Trophoblast cell (in vitro differentiated cells and primary cell): ENCODE measurements at regions not wholly inside any gene's neighbourhood (a gene's known extent, or its start where the extent isn't known, plus 50 kb on each side); places are given as distances from the start of the nearest gene placed in this dataset.

Experiments used
- DNase-seq, 2 donors: peaks; one replicate each; pipeline ENCODE4 v3.0.0-alpha.2; 2016
- H2AFZ ChIP-seq: 2 replicates; pipeline ENCODE4 v1.6.1; 2013; ENCODE audit warnings: low read length, moderate library complexity, mild to moderate bottlenecking; ENCODE audit not compliant: insufficient read depth, poor library complexity
- H2AK5ac ChIP-seq: 2 replicates; pipeline ENCODE4 v1.6.1; 2013; ENCODE audit warnings: mild to moderate bottlenecking, low read length
- H2BK120ac ChIP-seq: 2 replicates; pipeline ENCODE4 v1.6.1; 2013; ENCODE audit warnings: low read length, mild to moderate bottlenecking, moderate library complexity; ENCODE audit not compliant: insufficient read depth, poor library complexity
- H2BK12ac ChIP-seq: 2 replicates; pipeline ENCODE4 v1.6.1; 2013; ENCODE audit warnings: mild to moderate bottlenecking, low read length, moderate library complexity
- H2BK5ac ChIP-seq: 2 replicates; pipeline ENCODE4 v1.6.1; 2013; ENCODE audit warnings: low read length, low read depth, moderate library complexity, mild to moderate bottlenecking; ENCODE audit not compliant: poor library complexity
- H3K14ac ChIP-seq: 2 replicates; pipeline ENCODE4 v1.6.1; 2013; ENCODE audit warnings: mild to moderate bottlenecking, low read length
- H3K18ac ChIP-seq: 2 replicates; pipeline ENCODE4 v1.6.1; 2013; ENCODE audit warnings: mild to moderate bottlenecking, low read length
- H3K23ac ChIP-seq: 2 replicates; pipeline ENCODE4 v1.6.1; 2013; ENCODE audit warnings: low read length
- H3K27ac ChIP-seq: 2 replicates; pipeline ENCODE4 v1.5.1; 2013; ENCODE audit warnings: low read depth, mild to moderate bottlenecking, inconsistent platforms, low read length, moderate library complexity
- H3K27me3 ChIP-seq: 2 replicates; pipeline ENCODE4 v1.6.1; 2013; ENCODE audit warnings: inconsistent platforms, mild to moderate bottlenecking, low read length, moderate library complexity; ENCODE audit not compliant: insufficient read depth
- H3K36me3 ChIP-seq, 2 experiments: 1 replicate in 1 of 2; 2 replicates in 1 of 2; pipeline ENCODE4 v1.6.1; 2013; ENCODE audit warnings: low read length in 2 of 2, mild to moderate bottlenecking in 2 of 2, moderate library complexity in 1 of 2; ENCODE audit not compliant: insufficient read depth in 2 of 2, control insufficient read depth in 1 of 2
- H3K4ac ChIP-seq: 2 replicates; pipeline ENCODE4 v1.6.1; 2013; ENCODE audit warnings: low read depth, mild to moderate bottlenecking, low read length, moderate library complexity
- H3K4me1 ChIP-seq, 2 experiments: 1 replicate in 1 of 2; 2 replicates in 1 of 2; pipeline ENCODE4 v1.6.1; 2013; ENCODE audit warnings: low read length in 2 of 2, mild to moderate bottlenecking in 2 of 2, moderate library complexity in 1 of 2; ENCODE audit not compliant: insufficient read depth in 2 of 2, control insufficient read depth in 1 of 2
- H3K4me2 ChIP-seq: 2 replicates; pipeline ENCODE4 v1.6.1; 2013; ENCODE audit warnings: inconsistent platforms, mild to moderate bottlenecking, low read length, moderate library complexity
- H3K4me3 ChIP-seq: 2 replicates; pipeline ENCODE4 v1.5.1; 2013; ENCODE audit warnings: mild to moderate bottlenecking, low read depth, low read length, inconsistent platforms
- H3K79me1 ChIP-seq: one replicate; pipeline ENCODE4 v1.6.1; 2013; ENCODE audit warnings: low read length
- H3K79me2 ChIP-seq: 2 replicates; pipeline ENCODE4 v1.6.1; 2013; ENCODE audit warnings: low read length, mild to moderate bottlenecking; ENCODE audit not compliant: control insufficient read depth, insufficient read depth, poor library complexity
- H3K9ac ChIP-seq: 2 replicates; pipeline ENCODE4 v1.6.1; 2013; ENCODE audit warnings: mild to moderate bottlenecking, low read length
- H3K9me3 ChIP-seq: 2 replicates; pipeline ENCODE4 v1.6.1; 2013; ENCODE audit warnings: low read depth, mild to moderate bottlenecking, control low read depth, inconsistent platforms, low read length; ENCODE audit not compliant: insufficient read depth
- H4K12ac ChIP-seq: 2 replicates; pipeline ENCODE4 v1.6.1; 2013; ENCODE audit warnings: low read depth, mild to moderate bottlenecking, low read length, moderate library complexity
- H4K8ac ChIP-seq: 2 replicates; pipeline ENCODE4 v1.6.1; 2013; ENCODE audit warnings: low read depth, mild to moderate bottlenecking, low read length, moderate library complexity
- H4K91ac ChIP-seq: one replicate; pipeline ENCODE4 v1.6.1; 2013; ENCODE audit warnings: low read depth, mild to moderate bottlenecking, low read length, moderate library complexity
- WGBS: extraction: QIAGEN DNeasy Blood & Tissue Kit; methylation state at CpG from one replicate; pipeline ENCODE4 v1.1.7; 2013; ENCODE audit warnings: missing lambda C conversion rate; ENCODE audit not compliant: insufficient read length, insufficient coverage; ENCODE audit errors: extremely low coverage; 5-methylcytosine and 5-hydroxymethylcytosine counted together

DNA sequence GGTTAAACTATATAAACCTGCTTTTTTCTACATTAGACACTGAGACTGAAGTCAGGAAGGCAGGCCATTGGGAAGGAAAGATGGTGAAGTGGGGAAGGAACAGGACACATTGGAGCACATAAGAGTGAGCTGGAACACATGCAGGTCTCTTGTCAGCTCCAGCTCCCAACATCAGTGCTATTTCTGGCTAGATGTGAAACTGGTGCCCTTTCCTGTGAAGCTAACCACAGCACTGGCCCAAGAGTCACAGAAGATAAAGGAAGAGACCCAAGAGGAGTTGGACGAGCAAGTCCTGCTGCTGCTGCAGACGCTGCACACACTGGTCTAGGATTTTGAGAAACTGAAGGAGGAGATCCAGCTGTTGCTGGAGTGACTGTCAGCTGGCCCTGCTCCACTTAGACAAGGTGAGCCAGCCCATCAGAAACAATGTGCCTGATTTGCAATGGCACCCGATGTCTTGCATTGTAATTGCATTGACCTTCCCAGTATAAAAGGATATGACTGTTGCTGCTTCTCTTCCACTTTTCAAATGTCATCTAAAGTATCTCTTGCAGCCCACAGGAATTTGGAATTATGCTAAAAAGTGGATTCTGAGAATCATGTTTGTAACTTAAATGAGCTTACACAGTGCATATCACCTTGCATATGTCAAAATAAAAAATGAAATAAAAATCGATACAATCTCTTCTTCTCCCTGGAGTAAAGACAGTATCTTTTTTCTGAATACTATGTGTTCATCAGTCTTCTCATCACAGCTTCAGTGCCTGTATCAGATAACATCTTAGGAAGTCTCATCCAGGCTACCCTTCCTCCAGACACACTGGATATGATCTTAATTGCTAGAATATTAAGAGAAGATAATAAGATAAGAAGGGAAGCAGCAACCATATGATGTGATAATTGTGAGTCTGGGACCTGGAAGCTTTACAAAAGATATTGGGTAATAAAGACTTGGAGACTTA, 230.7 kb upstream of the SPRY2 start:
- no peak overlapping the region for H4K12ac ChIP-seq
- no peak overlapping the region for H3K14ac ChIP-seq
- H3K27me3 ChIP-seq: no peaks in the 10 kb centered on the region
- H4K8ac ChIP-seq: no peak overlapping the region
- no peak overlapping the region for H2AK5ac ChIP-seq
- H3K79me1 ChIP-seq: no peaks in the 10 kb centered on the region
- H2BK5ac ChIP-seq: no peak overlapping the region
- no peaks in the 10 kb centered on the region for H3K79me2 ChIP-seq
- H3K4me2 ChIP-seq: no peak overlapping the region
- no peaks in the 10 kb centered on the region for H3K4me1 ChIP-seq
- no peaks in the 10 kb centered on the region for H3K36me3 ChIP-seq
- H3K4ac ChIP-seq: no peak overlapping the region
- no peak overlapping the region for H3K23ac ChIP-seq
- H4K91ac ChIP-seq: no peak overlapping the region
- H2AFZ ChIP-seq: no peak overlapping the region
- no peaks in the 10 kb centered on the region for H3K9me3 ChIP-seq
- no peak for DNase-seq
- no peak overlapping the region for H3K9ac ChIP-seq
- no peak overlapping the region for H2BK12ac ChIP-seq
- H2BK120ac ChIP-seq: no peak overlapping the region
- H3K4me3 ChIP-seq: no peak overlapping the region
- H3K27ac ChIP-seq: no peak overlapping the region
- no CpG with 5 or more reads among the region's 4 CpGs for WGBS
- no peak overlapping the region for H3K18ac ChIP-seq

DNA sequence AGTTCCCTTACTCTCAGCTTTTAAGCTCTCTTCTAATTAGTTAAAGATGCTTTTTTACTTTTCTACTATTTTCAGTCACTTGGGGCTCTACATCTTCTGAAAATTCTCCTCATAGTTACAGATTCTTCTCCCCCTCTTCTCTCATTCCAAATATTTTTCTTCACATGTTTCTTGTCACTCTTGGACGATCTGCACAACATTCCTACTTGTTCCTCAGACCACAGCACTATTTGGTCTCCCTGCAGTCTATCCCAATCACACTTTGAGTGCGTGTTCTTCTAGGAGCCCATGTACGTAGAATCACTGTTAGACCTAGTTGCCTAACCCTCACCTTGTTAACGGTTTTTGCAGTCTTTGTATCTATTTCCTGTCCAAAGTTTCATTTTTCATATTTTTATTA, 222.5 kb upstream of the SPRY2 start:
- Histone ChIP-seq H3K79me1 (no peaks in the 10 kb centered on the region), H3K4me2 (no peak overlapping the region), H3K14ac (no peak overlapping the region), H3K4ac (no peak overlapping the region), H3K36me3 (no peaks in the 10 kb centered on the region), H2BK5ac (no peak overlapping the region), H3K9ac (no peak overlapping the region), H2AK5ac (no peak overlapping the region), H3K4me1 (no peaks in the 10 kb centered on the region), H3K4me3 (no peak overlapping the region), H4K12ac (no peak overlapping the region), H3K23ac (no peak overlapping the region), H2AFZ (no peak overlapping the region), H3K27me3 (no peaks in the 10 kb centered on the region), H2BK12ac (no peak overlapping the region), H3K9me3 (no peaks in the 10 kb centered on the region), H3K18ac (no peak overlapping the region), H4K8ac (no peak overlapping the region), H2BK120ac (no peak overlapping the region), H3K79me2 (no peaks in the 10 kb centered on the region), H3K27ac (no peak overlapping the region), H4K91ac (no peak overlapping the region)
- no peak for DNase-seq
- no CpG with 5 or more reads among the region's 4 CpGs for WGBS

DNA sequence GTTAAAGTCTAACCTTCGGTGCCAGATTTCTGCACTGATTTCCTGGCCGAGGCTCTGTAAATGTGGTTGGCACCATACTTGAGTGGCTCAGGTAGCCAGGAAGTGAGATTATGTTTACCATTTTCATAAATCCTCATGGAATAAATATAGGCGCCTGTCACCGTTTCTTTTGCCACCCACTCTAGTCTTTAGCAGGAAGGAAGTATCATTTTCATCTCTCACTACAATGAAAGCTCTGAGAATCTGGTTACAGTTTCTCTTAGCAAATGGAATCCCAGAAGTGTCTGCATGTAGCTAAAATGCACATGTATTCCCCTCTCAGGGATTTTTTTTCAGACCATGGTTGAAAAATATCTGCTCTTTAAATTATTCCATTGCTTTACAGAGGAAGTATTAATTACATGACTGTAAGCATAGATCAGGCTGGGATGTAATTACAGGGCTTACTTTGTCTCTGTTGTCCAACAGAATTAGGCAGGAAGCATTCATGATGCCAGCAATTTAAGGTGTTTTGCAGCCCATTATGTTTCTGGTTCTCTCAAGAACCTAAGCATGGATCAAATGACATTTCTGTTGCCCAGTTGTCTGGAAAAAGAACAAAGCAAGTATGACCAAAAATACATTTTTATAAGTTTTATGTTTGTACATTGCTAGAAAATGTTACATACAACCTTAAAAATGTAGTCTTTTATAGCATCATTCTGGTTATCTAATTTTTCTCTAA, 221.7 kb upstream of the SPRY2 start:
- Histone ChIP-seq H4K91ac (no peak overlapping the region), H3K79me1 (peaks cover 2% of the 10 kb centered on the region), H2BK12ac (no peak overlapping the region), H4K8ac (no peak overlapping the region), H2BK5ac (no peak overlapping the region), H3K4ac (no peak overlapping the region), H3K4me3 (no peak overlapping the region), H3K18ac (no peak overlapping the region), H3K36me3 (no peaks in the 10 kb centered on the region), H3K9me3 (no peaks in the 10 kb centered on the region), H3K27ac (no peak overlapping the region), H4K12ac (no peak overlapping the region), H2AK5ac (no peak overlapping the region), H3K4me2 (no peak overlapping the region), H2AFZ (no peak overlapping the region), H3K23ac (no peak overlapping the region), H3K14ac (no peak overlapping the region), H3K4me1 (peaks cover 3 to 5% of the 10 kb centered on the region in 2 experiments), H3K9ac (no peak overlapping the region), H3K79me2 (no peaks in the 10 kb centered on the region), H3K27me3 (no peaks in the 10 kb centered on the region), H2BK120ac (no peak overlapping the region)
- DNase-seq: no peak
- WGBS: no CpG with 5 or more reads among the region's 4 CpGs

DNA sequence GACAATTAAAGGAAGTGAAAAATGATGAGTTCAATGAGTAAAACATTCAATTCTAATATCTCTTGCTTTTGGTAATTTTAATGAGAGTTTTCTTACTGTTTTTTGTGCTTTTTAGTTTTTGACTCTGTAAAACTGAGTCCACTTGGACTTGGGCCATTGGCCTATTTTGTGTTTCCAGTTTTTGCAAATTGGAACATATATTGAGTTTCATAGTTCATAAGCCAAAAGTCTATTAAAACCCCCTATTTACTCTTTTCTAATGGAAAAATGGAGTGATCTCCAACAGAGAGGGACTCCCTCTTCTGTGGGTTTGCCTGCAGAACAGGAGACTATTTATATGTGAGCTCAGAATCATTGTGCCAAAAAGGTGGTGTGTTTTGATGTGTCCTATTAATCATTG, 219.7 kb upstream of the SPRY2 start:
- peaks cover 3 to 5% of the 10 kb centered on the region in 2 experiments for H3K4me1 ChIP-seq
- no peak overlapping the region for H3K27ac ChIP-seq
- H3K36me3 ChIP-seq: no peaks in the 10 kb centered on the region
- no peak overlapping the region for H3K9ac ChIP-seq
- H2AFZ ChIP-seq: no peak overlapping the region
- H3K14ac ChIP-seq: no peak overlapping the region
- H3K4me3 ChIP-seq: no peak overlapping the region
- H4K91ac ChIP-seq: no peak overlapping the region
- no peak overlapping the region for H2BK5ac ChIP-seq
- H3K9me3 ChIP-seq: no peaks in the 10 kb centered on the region
- no peaks in the 10 kb centered on the region for H3K79me2 ChIP-seq
- no peak overlapping the region for H3K23ac ChIP-seq
- no peak overlapping the region for H3K4me2 ChIP-seq
- H3K18ac ChIP-seq: no peak overlapping the region
- no peak overlapping the region for H2BK12ac ChIP-seq
- no peak overlapping the region for H2AK5ac ChIP-seq
- H4K12ac ChIP-seq: no peak overlapping the region
- H3K27me3 ChIP-seq: no peaks in the 10 kb centered on the region
- peaks cover 3% of the 10 kb centered on the region for H3K79me1 ChIP-seq
- no peak overlapping the region for H2BK120ac ChIP-seq
- H3K4ac ChIP-seq: no peak overlapping the region
- no peak for DNase-seq
- H4K8ac ChIP-seq: no peak overlapping the region
